Naive thymus-derived CD4-positive, alpha-beta T cell (primary cell): ENCODE measurements at regions not wholly inside any gene's neighbourhood (a gene's known extent, or its start where the extent isn't known, plus 50 kb on each side); places are given as distances from the start of the nearest gene placed in this dataset.

Source experiments
- ATAC-seq: fragments of 150-1000 bp; cut with Tn5 transposase; 2 replicates; pipeline ENCODE4 v1.10.0; 2021; ENCODE audit warnings: mild to moderate bottlenecking, moderate library complexity
- CTCF ChIA-PET: fragments of 350-600 bp; sonication (Branson Sonifier 250); formaldehyde crosslinking; loops from one replicate; lab custom pipeline; 2021; ENCODE audit warnings: antibody characterized with exemption; lab: Charles Lee
- POLR2A ChIA-PET: fragments of 350-600 bp; sonication (Branson Sonifier 250); formaldehyde crosslinking; loops from one replicate; lab custom pipeline; 2021; ENCODE audit warnings: antibody characterized with exemption, inconsistent platforms; lab: Charles Lee
- DNase-seq, 9 donors: peaks; one replicate each; pipeline versions ENCODE4 v3.0.0 to v3.0.0-alpha.2; 2020 to 2022; ENCODE audit warnings: mixed read lengths in 1 of 9
- H3K27ac ChIP-seq: one replicate; pipeline ENCODE4 v1.7.0; 2013; ENCODE audit warnings: mild to moderate bottlenecking, low read depth, low read length, moderate library complexity
- H3K27me3 ChIP-seq, 2 donors: one replicate each; pipeline ENCODE4 v1.7.0; 2013; ENCODE audit warnings: low read length in 2 of 2, mild to moderate bottlenecking in 2 of 2, moderate library complexity in 2 of 2; ENCODE audit not compliant: control insufficient read depth in 2 of 2, insufficient read depth in 2 of 2
- H3K36me3 ChIP-seq, 3 experiments: 1 replicate in 2 of 3; 2 replicates in 1 of 3; pipeline ENCODE4 v1.7.0; 2013; ENCODE audit warnings: low read length in 3 of 3, mild to moderate bottlenecking in 3 of 3, moderate library complexity in 1 of 3; ENCODE audit not compliant: insufficient read depth in 3 of 3, control insufficient read depth in 2 of 3
- H3K4me1 ChIP-seq, 2 donors: one replicate each; pipeline ENCODE4 v1.7.0; 2013; ENCODE audit warnings: low read length in 2 of 2, mild to moderate bottlenecking in 2 of 2, moderate library complexity in 1 of 2; ENCODE audit not compliant: control insufficient read depth in 2 of 2, insufficient read depth in 2 of 2
- H3K4me3 ChIP-seq: 2 replicates; pipeline ENCODE4 v1.7.0; 2013; ENCODE audit warnings: mild to moderate bottlenecking, low read length
- H3K9me3 ChIP-seq, 3 experiments: 1 replicate in 2 of 3; 2 replicates in 1 of 3; pipeline ENCODE4 v1.7.0; 2013; ENCODE audit warnings: low read length in 3 of 3; ENCODE audit not compliant: control insufficient read depth in 2 of 3
- H3K27ac Mint-ChIP-seq, 9 donors: one replicate each; pipeline ENCODE4 v1.8.0; 2020 to 2022; ENCODE audit warnings: mixed read lengths in 9 of 9, mild to moderate bottlenecking in 8 of 9, moderate library complexity in 5 of 9, inconsistent platforms in 2 of 9
- H3K27me3 Mint-ChIP-seq, 5 donors: one replicate each; pipeline ENCODE4 v1.8.0; 2021 to 2022; ENCODE audit warnings: mixed read lengths in 5 of 5, mild to moderate bottlenecking in 1 of 5
- H3K36me3 Mint-ChIP-seq, 5 donors: one replicate each; pipeline ENCODE4 v1.8.0; 2020 to 2022; ENCODE audit warnings: mixed read lengths in 5 of 5, mild to moderate bottlenecking in 3 of 5, inconsistent platforms in 1 of 5
- H3K4me1 Mint-ChIP-seq, 7 donors: one replicate each; pipeline ENCODE4 v1.8.0; 2020 to 2022; ENCODE audit warnings: mixed read lengths in 7 of 7, mild to moderate bottlenecking in 3 of 7, inconsistent platforms in 1 of 7
- H3K4me3 Mint-ChIP-seq, 10 donors: one replicate each; pipeline ENCODE4 v1.8.0; 2020 to 2022; ENCODE audit warnings: mild to moderate bottlenecking in 10 of 10, mixed read lengths in 10 of 10, moderate library complexity in 6 of 10, inconsistent platforms in 2 of 10
- H3K9me3 Mint-ChIP-seq, 11 donors: one replicate each; pipeline ENCODE4 v1.8.0; 2020 to 2022; ENCODE audit warnings: mixed read lengths in 11 of 11, mild to moderate bottlenecking in 4 of 11, inconsistent platforms in 1 of 11, moderate library complexity in 1 of 11
- intact Hi-C, 2 donors: fragments of 100-400 bp; cut with micrococcal nuclease; formaldehyde crosslinking; loops; one replicate each; pipeline ENCODE4 v1.15.1; 2023

DNA sequence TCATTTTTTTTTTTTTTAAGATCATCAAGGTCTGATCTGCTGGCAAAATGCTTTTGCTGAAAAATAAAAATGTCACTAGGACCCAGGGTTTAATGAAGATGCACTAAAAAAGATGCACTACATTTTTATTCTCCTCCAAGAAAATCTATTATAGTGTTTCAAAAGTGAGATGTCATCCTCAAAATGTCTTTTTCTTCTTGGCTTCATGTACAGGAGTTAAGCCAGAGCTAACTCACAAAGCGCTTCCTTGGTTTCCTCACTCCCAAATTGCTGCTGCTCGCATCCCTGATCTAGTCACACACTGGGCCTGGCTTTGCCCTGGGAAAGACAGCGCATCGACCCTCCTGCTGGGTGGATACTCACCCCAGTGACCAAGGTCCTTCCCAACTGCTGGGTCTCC, 113.4 kb upstream of the CCDC68 start:
- Histone ChIP-seq H3K27me3 (no peaks in the 10 kb centered on the region), H3K4me3 (no peak overlapping the region), H3K27ac (no peak overlapping the region), H3K36me3 (no peaks in the 10 kb centered on the region), H3K9me3 (no peaks in the 10 kb centered on the region), H3K4me1 (no peaks in the 10 kb centered on the region)
- intact Hi-C loops = no loop called here
- no peak overlapping the region for H3K27ac Mint-ChIP-seq
- no peaks in the 10 kb centered on the region for H3K36me3 Mint-ChIP-seq
- ChIA-PET CTCF (no interaction called here), POLR2A (no interaction called here)
- no peak overlapping the region for H3K4me3 Mint-ChIP-seq
- no peak for DNase-seq
- no peak for ATAC-seq
- peaks cover 0 to 3% (median 0%) of the 10 kb centered on the region in 11 donors for H3K9me3 Mint-ChIP-seq
- H3K4me1 Mint-ChIP-seq = no peaks in the 10 kb centered on the region
- peaks cover 0 to 20% (median 0%) of the 10 kb centered on the region in 5 donors for H3K27me3 Mint-ChIP-seq

GRCh38 chr18:55072181-55072580, 112.9 kb upstream of the CCDC68 start:
- no peaks in the 10 kb centered on the region for H3K4me1 ChIP-seq
- H3K27ac ChIP-seq = no peak overlapping the region
- H3K36me3 ChIP-seq = no peaks in the 10 kb centered on the region
- no peaks in the 10 kb centered on the region for H3K27me3 ChIP-seq
- no peak overlapping the region for H3K4me3 Mint-ChIP-seq
- ATAC-seq = no peak
- H3K27me3 Mint-ChIP-seq = peaks cover 0 to 20% (median 0%) of the 10 kb centered on the region in 5 donors
- H3K9me3 Mint-ChIP-seq = peaks cover 0 to 3% (median 0%) of the 10 kb centered on the region in 11 donors
- H3K4me3 ChIP-seq = no peak overlapping the region
- H3K36me3 Mint-ChIP-seq = no peaks in the 10 kb centered on the region
- H3K9me3 ChIP-seq = no peaks in the 10 kb centered on the region
- intact Hi-C loops = no loop called here
- H3K27ac Mint-ChIP-seq = no peak overlapping the region
- ChIA-PET CTCF (no interaction called here), POLR2A (no interaction called here)
- no peaks in the 10 kb centered on the region for H3K4me1 Mint-ChIP-seq
- no peak for DNase-seq

DNA sequence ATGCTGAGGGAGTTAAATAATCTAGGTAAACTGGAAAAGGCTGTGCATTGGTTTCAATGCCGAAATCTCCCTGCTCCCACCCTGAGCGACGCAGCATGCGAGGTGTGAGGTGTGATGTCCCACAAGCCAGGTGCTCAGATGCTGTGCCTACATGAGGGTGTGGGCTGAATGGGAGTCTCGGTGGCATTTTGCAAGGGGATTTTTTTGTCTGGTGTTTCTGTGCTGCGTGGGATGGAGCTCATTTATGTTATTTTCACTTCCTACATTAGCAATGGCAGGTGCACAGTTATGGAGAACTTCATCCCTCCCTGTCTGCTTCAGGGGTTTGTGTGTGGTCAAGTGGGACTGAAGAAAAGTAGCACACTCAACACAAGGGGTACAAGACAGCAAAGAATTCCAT, 110.2 kb upstream of the CCDC68 start:
- no peak overlapping the region for H3K4me3 Mint-ChIP-seq
- H3K27me3 ChIP-seq = no peaks in the 10 kb centered on the region
- H3K36me3 Mint-ChIP-seq = no peaks in the 10 kb centered on the region
- peaks cover 0 to 6% (median 0%) of the 10 kb centered on the region in 11 donors for H3K9me3 Mint-ChIP-seq
- H3K9me3 ChIP-seq = no peaks in the 10 kb centered on the region
- peaks cover 0 to 26% (median 6%) of the 10 kb centered on the region in 5 donors for H3K27me3 Mint-ChIP-seq
- H3K4me1 ChIP-seq = no peaks in the 10 kb centered on the region
- H3K4me3 ChIP-seq = no peak overlapping the region
- no peak overlapping the region for H3K27ac Mint-ChIP-seq
- ChIA-PET POLR2A (no interaction called here), CTCF (no interaction called here)
- intact Hi-C loops = no loop called here
- DNase-seq (no peak), ATAC-seq (no peak)
- peaks cover 0 to 1% (median 0%) of the 10 kb centered on the region in 7 donors for H3K4me1 Mint-ChIP-seq
- no peaks in the 10 kb centered on the region for H3K36me3 ChIP-seq
- no peak overlapping the region for H3K27ac ChIP-seq

DNA sequence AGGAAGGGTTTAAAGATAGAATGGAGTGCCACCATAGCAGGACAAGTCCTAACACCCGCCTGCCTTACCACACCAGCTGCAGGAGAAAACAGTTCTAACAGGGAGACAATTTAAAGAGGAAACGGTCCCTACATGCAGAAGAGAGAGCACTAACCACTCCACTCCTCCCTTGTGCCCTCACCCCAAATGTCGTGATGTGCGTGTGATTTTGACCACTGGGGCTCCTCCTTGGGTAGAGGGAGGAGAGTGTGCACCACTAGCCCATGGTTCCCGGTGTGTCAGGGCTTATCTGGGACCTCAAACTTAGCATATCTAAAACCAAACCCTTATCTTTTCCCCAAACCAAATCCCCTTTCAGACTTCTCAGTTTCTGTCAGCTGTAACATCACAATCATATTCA, 105.5 kb upstream of the CCDC68 start:
- no peak overlapping the region for H3K27ac Mint-ChIP-seq
- H3K9me3 ChIP-seq = no peaks in the 10 kb centered on the region
- CTCF ChIA-PET = no interaction called here

DNA sequence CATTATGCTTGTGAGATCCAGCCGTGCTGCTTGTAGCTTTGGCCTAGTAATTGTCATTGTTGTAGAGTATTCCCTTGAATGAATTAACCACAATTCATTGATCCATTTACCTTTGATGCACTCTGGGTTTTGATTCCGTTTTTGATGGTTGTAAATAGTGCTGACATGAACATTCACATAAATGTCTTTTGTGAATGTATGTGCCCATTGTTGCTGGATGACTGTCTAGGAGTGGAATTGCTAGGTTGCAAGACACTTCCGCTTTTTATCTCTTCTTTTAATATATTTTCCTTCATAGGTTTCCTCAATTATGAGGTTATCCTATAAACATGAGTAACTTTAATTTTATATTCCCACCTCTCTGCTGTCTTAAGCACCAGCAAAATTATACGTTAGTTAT, 104.8 kb upstream of the CCDC68 start:
- H3K9me3 ChIP-seq = no peaks in the 10 kb centered on the region
- Mint-ChIP-seq H3K27ac (no peak overlapping the region), H3K4me1 (peaks cover 0 to 1% (median 0%) of the 10 kb centered on the region in 7 donors), H3K4me3 (no peak overlapping the region), H3K27me3 (peaks cover 0 to 20% (median 7%) of the 10 kb centered on the region in 5 donors), H3K9me3 (peaks cover 0 to 6% (median 0%) of the 10 kb centered on the region in 11 donors), H3K36me3 (no peaks in the 10 kb centered on the region)
- ChIA-PET CTCF (no interaction called here), POLR2A (no interaction called here)
- intact Hi-C loops = no loop called here
- no peaks in the 10 kb centered on the region for H3K36me3 ChIP-seq
- ATAC-seq = no peak
- no peaks in the 10 kb centered on the region for H3K27me3 ChIP-seq
- no peak for DNase-seq
- no peak overlapping the region for H3K27ac ChIP-seq
- H3K4me3 ChIP-seq = no peak overlapping the region
- no peaks in the 10 kb centered on the region for H3K4me1 ChIP-seq

More for the DNA sequence above, 105.5 kb upstream of the CCDC68 start:
- H3K4me3 ChIP-seq = no peak overlapping the region
- DNase-seq (no peak), ATAC-seq (peak; percentile 27)
- intact Hi-C loops = no loop called here
- H3K27ac ChIP-seq = no peak overlapping the region
- H3K27me3 ChIP-seq = no peaks in the 10 kb centered on the region
- H3K9me3 Mint-ChIP-seq = peaks cover 0 to 6% (median 0%) of the 10 kb centered on the region in 11 donors
- H3K4me1 Mint-ChIP-seq = peaks cover 0 to 1% (median 0%) of the 10 kb centered on the region in 7 donors
- no peaks in the 10 kb centered on the region for H3K4me1 ChIP-seq
- POLR2A ChIA-PET = no interaction called here
- no peak overlapping the region for H3K4me3 Mint-ChIP-seq
- H3K36me3 ChIP-seq = no peaks in the 10 kb centered on the region
- H3K27me3 Mint-ChIP-seq = peaks cover 0 to 23% (median 12%) of the 10 kb centered on the region in 5 donors
- no peaks in the 10 kb centered on the region for H3K36me3 Mint-ChIP-seq

DNA sequence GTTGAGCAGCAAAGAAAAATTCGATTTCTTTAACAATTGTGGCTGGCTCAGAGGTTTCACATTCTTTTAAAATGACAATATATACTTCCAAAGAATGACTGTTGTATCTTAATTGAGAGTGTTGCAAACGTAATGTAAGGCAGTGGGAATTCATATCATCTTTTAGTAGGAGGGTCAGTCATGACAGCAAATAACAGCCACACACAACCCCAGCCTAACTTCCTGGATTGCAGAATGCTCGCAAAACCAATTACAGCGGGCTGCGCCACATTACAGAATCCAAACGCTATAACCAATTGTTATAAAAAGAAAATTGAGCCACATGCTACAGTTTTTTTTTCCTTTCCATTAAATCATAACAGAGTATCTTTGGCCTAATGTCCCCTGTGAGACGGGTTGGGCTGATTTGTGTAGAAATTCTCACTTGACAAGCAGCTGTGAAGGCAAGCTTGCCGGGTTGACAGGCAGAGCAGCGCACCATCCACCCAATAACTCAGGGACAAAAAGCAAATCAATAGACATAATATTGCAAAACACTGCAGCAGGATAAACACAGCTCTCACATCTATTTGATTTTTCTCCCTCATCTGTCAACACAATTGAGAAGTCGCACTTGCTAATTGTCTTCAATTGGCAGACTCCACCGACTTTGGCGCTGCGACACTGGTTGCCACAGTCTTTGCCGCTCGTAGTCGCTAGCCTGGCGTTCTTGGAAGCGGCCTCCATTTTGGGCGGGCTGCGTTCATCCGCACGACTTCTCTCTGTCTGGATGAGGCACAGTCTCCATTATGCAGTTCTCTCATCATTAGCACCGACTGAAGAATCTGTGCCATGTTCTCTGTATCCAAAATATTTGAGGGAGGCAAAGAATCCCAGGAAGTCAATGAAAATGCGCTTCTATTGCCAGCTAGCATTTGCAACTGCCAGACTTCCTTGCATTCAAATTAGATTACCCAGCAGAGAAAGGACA, 95.0 kb upstream of the CCDC68 start:
- no peak for DNase-seq
- H3K27ac ChIP-seq = no peak overlapping the region
- ChIA-PET POLR2A (no interaction called here), CTCF (no interaction called here)
- intact Hi-C loops = no loop called here
- H3K4me1 Mint-ChIP-seq = no peaks in the 10 kb centered on the region
- H3K4me1 ChIP-seq = no peaks in the 10 kb centered on the region
- no peaks in the 10 kb centered on the region for H3K36me3 Mint-ChIP-seq
- no peak for ATAC-seq
- no peaks in the 10 kb centered on the region for H3K36me3 ChIP-seq
- no peaks in the 10 kb centered on the region for H3K9me3 ChIP-seq
- H3K27me3 ChIP-seq = no peaks in the 10 kb centered on the region
- H3K27me3 Mint-ChIP-seq = peaks cover 0 to 7% (median 4%) of the 10 kb centered on the region in 5 donors
- no peak overlapping the region for H3K4me3 ChIP-seq
- H3K4me3 Mint-ChIP-seq = no peak overlapping the region
- no peak overlapping the region for H3K27ac Mint-ChIP-seq
- H3K9me3 Mint-ChIP-seq = peaks cover 0 to 5% (median 0%) of the 10 kb centered on the region in 11 donors

GRCh38 chr18:55048892-55049291, 89.6 kb upstream of the CCDC68 start:
- CTCF ChIA-PET = no interaction called here

More at GRCh38 chr18:55048892-55049291, 89.6 kb upstream of the CCDC68 start:
- Mint-ChIP-seq H3K27ac (no peak overlapping the region), H3K27me3 (peaks cover 0 to 11% (median 0%) of the 10 kb centered on the region in 5 donors), H3K9me3 (no peaks in the 10 kb centered on the region), H3K4me1 (no peaks in the 10 kb centered on the region), H3K36me3 (no peaks in the 10 kb centered on the region), H3K4me3 (no peak overlapping the region)
- H3K27ac ChIP-seq = no peak overlapping the region
- H3K4me1 ChIP-seq = no peaks in the 10 kb centered on the region
- ATAC-seq (no peak), DNase-seq (no peak)
- H3K27me3 ChIP-seq = no peaks in the 10 kb centered on the region
- H3K4me3 ChIP-seq = no peak overlapping the region
- intact Hi-C loops = no loop called here
- no peaks in the 10 kb centered on the region for H3K36me3 ChIP-seq
- POLR2A ChIA-PET = no interaction called here
- H3K9me3 ChIP-seq = no peaks in the 10 kb centered on the region
